ENCODE measurements at regions not wholly inside any gene's neighbourhood (a gene's known extent, or its start where the extent isn't known, plus 50 kb on each side); places are given as distances from the start of the nearest gene placed in this dataset.

- Mint-ChIP-seq H3K36me3 (no peaks in the 10 kb centered on the region), H3K27ac (no peak overlapping the region), H3K27me3 (ENCODE audit: low read depth) (no peaks in the 10 kb centered on the region), H3K4me3 (no peak overlapping the region), H3K9me3 (no peaks in the 10 kb centered on the region), H3K4me1 (peaks cover 3% of the 10 kb centered on the region)
- no peak for ATAC-seq
- no peak for TF ChIP-seq ZBTB43 (CRISPR knock-in tag; IDR thresholded peaks at IDR 0.05)
- TF ChIP-seq CBFB (CRISPR knock-in tag; IDR thresholded peaks at IDR 0.05; ENCODE audit: low read depth), result no peak
- TF ChIP-seq CTCF (IDR thresholded peaks at IDR 0.05), result no peak
- no peak for TF ChIP-seq RELA (CRISPR knock-in tag; IDR thresholded peaks at IDR 0.05; ENCODE audit: borderline replicate concordance)
- no peak for TF ChIP-seq KAT7 (CRISPR knock-in tag; IDR thresholded peaks at IDR 0.05; ENCODE audit: borderline replicate concordance)
- no peak for TF ChIP-seq ZNF425 (CRISPR knock-in tag; conservative IDR thresholded peaks at IDR 0.05)
- TF ChIP-seq HMGXB4 (CRISPR knock-in tag; IDR thresholded peaks at IDR 0.05), result no peak
- no peak for TF ChIP-seq RORB (CRISPR knock-in tag; IDR thresholded peaks at IDR 0.05)
- TF ChIP-seq CDX4 (CRISPR knock-in tag; IDR thresholded peaks at IDR 0.05; ENCODE audit: borderline replicate concordance), result no peak
- no peak for TF ChIP-seq IRF1 (CRISPR knock-in tag; IDR thresholded peaks at IDR 0.05)
- no peak for TF ChIP-seq ZNF138 (CRISPR knock-in tag; conservative IDR thresholded peaks at IDR 0.05)
- no peak for TF ChIP-seq NR3C1 (CRISPR knock-in tag; conservative IDR thresholded peaks at IDR 0.05; ENCODE audit: low read depth)
- TF ChIP-seq JAZF1 (CRISPR knock-in tag; IDR thresholded peaks at IDR 0.05), result no peak
- ChIA-PET CTCF (interaction anchor here (0.6 to 1.5 kb wide), 4 partner anchors 47 to 943 kb away, joined by 3 to 4 read pairs (median 3); no protein-coding TSS in a partner anchor), POLR2A (no interaction called here)
- no peak for DNase-seq (ENCODE audit: low spot score)
Measured at GRCh38 chr5:147051193-147051592, 172.6 kb upstream of the PPP2R2B start.

GRCh38 chr5:147052519-147052918, 174.0 kb upstream of the PPP2R2B start:
- H3K9me3 Mint-ChIP-seq, result no peaks in the 10 kb centered on the region
- no peaks in the 10 kb centered on the region for H3K36me3 Mint-ChIP-seq
- no peak overlapping the region for H3K27ac Mint-ChIP-seq
- ATAC-seq, result no peak
- POLR2A ChIA-PET, result no interaction called here
- H3K27me3 Mint-ChIP-seq (ENCODE audit: low read depth), result no peaks in the 10 kb centered on the region
- CTCF ChIA-PET, result interaction anchor here (0.6 kb wide), 1 partner anchor 22 kb away, joined by 3 read pairs; no protein-coding TSS in a partner anchor
- H3K4me3 Mint-ChIP-seq, result no peak overlapping the region
- H3K4me1 Mint-ChIP-seq, result 0 out of 2 replicates have a peak, but pooled peaks cover 2% of the 10 kb centered on the region
- DNase-seq (ENCODE audit: low spot score), result no peak
- TF ChIP-seq SOX15 (CRISPR knock-in tag; IDR thresholded peaks at IDR 0.05) (no peak), FOXJ3 (CRISPR knock-in tag; IDR thresholded peaks at IDR 0.05; ENCODE audit: borderline replicate concordance) (no peak), ZNF281 (CRISPR knock-in tag; IDR thresholded peaks at IDR 0.05) (no peak), JAZF1 (CRISPR knock-in tag; IDR thresholded peaks at IDR 0.05) (no peak), ZNF138 (CRISPR knock-in tag; conservative IDR thresholded peaks at IDR 0.05) (no peak), CDX4 (CRISPR knock-in tag; IDR thresholded peaks at IDR 0.05; ENCODE audit: borderline replicate concordance) (no peak), ATF3 (CRISPR knock-in tag; conservative IDR thresholded peaks at IDR 0.05) (no peak), ATF6 (CRISPR knock-in tag; IDR thresholded peaks at IDR 0.05) (no peak), GRHL2 (CRISPR knock-in tag; IDR thresholded peaks at IDR 0.05; ENCODE audit: insufficient replicate concordance, severe bottlenecking) (no peak)

All from WTC11 (cell line).